ENCODE measurements at regions not wholly inside any gene's neighbourhood (a gene's known extent, or its start where the extent isn't known, plus 50 kb on each side); places are given as distances from the start of the nearest gene placed in this dataset.

DNA sequence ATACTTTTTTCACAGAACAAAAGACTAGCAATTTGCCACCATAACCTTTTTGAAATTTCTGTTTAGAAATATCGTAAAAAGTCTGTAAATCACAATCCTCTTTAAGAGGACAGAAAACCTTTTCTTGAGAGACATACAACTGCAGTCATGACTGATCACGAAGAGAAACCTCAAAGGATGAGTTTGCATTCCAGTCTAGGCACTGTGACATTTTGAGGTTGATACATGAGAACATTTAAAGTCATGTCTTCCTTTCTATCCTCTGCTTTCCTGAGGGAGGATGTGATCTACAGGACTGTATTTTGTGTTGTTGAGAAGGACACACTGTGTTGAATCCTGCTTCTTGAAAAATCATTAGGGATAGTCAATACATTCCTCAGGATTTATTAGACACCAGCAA lies 476.7 kb upstream of the CCDC179 start:
- peak in 1 of 2 experiments; percentile 21 for DNase-seq (ENCODE audit: low read depth in 2 of 2)

DNA sequence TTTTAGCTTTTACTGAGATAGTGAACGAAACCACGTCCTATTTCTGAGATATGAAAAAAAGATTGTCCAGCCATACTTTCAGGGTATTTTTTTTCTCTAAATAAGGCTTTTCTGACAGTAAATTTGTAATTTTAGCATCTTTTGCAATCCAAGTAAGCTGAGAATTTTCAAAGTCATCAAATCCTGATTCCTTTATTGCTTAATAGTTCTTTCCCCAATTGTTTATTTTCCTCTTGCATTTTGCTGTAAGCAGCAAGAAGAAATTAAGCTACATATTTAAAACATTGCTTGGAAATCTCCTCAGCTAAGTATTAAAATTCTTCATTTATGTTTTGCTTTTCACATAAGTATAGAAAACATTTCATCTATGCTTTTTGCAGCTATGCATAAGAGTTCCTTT lies 493.3 kb upstream of the CCDC179 start:
- no peak for DNase-seq (ENCODE audit: low read depth in 2 of 2)

DNA sequence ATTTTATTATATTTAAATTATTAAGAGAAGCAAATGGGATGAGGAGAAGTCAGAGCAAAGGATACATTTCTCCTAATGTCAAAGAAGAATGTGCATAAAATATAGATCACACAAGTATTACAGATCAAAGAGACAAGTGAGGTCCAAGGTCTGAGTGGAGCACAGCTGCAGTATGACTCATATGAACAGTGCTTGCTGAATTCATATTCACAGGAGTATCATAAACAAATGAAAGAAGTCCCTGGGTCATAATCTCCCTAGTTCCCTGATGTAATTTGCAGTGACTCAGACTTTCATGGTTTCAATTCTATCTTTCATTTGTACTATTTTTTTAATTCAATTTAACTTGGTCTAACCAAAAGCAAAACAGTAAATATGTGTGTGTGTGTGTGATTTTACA lies 499.0 kb upstream of the CCDC179 start:
- DNase-seq (ENCODE audit: low read depth in 2 of 2): peak; percentile 78 to 82

DNA sequence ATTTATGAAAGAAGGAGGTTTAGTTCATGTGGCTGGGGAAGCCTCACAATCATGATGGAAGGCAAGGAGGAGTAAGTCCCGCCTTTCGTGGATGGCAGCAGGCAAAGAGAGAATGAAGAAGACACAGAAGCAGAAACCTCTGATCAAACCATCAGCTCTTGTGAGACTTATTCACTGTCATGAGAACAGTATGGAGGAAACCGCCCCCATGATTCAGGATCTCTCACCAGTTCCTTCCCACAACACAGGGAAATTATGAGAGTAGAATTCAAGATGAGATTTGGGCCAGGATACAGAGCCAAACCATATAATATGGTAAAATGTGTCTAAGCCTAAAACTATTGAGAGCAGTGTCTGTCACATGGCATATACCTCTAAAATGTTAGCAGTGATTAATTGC lies 503.8 kb upstream of the CCDC179 start:
- DNase-seq (ENCODE audit: low read depth in 2 of 2): no peak

DNA sequence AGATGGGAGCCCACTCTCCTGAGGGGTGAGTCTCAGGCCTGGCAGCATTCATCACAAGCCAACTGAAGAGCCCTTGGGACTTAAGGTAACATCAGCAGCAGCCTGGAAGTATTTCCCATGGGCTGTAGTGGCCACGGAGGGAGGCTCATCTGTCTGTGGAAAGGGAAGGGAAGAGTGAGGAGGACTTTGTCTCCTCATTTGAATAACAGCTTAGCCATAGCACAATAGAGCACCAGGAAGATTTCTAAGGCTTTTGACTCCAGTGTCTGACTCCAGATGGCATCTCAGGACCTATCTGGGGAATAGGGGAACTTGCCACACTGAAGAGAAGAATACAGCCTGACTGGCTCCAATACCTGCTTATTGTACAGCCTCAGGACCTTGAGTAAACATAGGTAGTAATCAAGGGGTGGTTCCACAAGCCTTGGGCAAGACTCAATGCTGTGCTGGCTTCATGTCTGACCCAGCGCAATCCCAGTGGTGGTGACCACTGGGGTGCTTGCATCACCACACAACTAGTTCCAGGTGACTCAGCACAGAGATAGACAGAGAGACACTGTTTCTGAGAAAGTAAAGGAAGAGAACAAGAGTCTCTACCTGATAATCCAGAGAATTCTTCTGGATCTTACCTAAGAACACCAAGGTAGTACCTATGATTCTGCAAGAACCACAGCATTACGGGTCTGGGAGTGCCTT lies 510.5 kb upstream of the CCDC179 start:
- no peak for DNase-seq (ENCODE audit: low read depth in 2 of 2)

DNA sequence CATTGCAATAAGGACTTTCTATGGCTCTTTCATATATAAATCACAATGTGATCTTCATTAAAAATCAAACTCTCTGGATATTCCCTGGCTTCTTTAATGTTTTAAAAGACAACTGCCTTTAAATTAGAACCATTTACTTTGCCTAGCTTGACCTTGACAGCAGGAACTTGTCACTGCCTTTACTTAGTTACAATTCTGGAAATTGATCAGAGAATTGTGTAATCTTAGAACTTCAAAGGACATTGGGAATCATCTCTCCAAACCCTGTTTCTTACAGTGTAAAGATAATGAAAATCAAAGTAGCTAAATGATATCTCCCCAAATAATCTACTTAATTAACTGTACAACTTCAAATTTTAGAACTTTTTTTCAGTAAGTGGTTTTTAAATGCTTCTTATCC lies 517.6 kb upstream of the CCDC179 start:
- DNase-seq (ENCODE audit: low read depth in 2 of 2): no peak

DNA sequence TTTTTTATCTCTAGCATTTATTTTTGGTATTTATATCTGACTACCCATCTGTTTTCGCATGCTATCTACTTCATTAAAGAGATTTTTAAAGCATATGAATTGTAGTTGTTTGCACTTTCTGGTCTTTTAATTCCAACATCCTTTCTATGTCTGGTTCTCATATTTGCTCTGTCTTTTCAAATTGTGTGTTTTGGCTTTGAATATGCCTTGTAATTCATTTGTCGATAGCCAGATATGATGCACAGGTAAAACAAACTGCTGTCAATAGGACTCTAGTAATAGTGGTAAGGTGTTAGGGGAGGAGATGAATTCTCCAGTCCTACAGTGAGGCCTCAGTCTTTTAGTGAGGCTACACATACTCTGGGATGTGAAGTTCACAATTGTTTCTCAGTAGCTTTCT lies 530.8 kb upstream of the CCDC179 start:
- no peak for DNase-seq (ENCODE audit: low read depth in 2 of 2)

DNA sequence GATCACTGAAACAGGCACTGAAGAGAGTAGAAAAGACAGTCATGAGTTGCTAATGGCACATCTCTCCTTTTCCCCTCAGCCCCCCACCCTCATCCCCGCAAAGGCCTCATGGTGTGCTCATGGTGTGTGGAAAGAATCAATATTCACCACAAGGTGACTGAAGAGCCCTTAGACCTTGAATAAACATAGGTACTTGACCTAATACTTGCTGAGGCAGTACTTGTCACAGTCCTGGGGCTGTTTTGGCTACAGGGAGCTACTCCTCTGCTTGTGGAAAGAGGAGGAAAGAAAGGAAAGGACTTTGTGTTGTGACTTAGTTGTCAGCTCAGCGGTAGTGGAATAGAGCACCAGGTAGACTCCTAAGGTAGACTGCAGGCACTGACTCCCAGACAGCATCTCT lies 537.8 kb upstream of the CCDC179 start:
- DNase-seq (ENCODE audit: low read depth in 2 of 2): no peak

DNA sequence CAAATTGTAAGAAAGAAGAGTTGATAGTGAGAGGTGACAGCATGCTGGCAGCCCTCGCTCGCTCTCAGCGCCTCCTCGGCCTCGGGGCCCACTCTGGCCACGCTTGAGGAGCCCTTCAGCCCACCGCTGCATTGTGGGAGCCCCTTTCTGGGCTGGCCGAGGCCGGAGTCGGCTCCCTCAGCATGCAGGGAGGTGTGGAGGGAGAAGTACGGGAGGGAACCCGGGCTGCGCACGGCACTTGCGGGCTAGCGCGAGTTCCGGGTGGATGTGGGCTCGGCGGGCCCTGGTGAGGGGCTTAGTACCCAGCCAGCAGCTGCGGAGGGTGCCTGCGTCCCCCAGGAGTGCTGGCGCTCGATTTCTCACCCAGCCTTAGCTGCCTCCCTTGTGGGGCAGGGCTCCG lies 539.7 kb upstream of the CCDC179 start:
- DNase-seq (ENCODE audit: low read depth in 2 of 2): no peak

DNA sequence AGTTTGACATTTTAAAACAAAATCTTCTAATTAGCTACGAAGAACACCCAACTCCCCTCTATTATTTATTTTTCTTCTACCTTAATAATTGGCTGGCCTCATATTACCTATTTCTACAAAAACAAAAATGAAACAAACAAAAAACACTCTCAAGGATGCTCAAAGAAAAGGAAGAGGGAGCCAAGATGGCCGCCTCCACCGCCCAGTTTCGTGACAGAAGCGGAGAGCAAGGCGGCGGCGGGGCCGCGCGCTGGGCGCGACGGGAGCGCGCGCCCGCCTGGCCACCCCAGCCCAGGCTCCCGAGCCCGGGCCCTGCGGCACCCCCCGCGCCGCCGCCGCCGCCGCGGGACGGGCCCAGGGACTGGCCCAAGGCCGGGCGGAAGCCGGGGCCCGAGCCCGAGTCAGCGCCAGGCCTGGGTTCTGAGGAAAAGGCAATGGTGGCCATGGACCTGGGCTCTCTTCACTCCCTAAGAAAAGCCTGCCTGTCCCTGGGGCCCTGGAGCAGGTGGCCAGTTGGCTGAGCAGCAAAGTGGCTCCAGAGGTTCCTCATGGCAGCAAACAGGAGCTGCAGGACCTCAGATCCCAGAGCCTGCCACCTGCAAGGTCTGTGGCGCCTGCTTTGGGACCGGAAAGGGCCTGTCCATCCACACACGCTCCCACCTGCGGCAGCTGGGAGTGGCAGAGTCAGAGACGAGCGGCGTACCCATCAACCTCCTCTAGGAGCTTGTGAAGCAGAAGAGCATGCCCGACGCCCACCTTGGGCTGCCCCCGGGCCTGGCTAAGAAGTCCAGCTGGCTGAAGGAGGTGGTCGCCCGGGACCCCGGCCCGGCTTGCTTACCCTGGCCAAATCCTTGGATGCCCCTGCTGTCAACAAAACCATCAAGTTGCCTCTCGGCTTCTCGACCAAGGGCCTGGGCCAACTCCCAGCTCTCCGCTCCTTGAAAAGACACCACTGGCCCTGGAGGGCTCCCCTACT lies 543.2 kb upstream of the CCDC179 start:
- DNase-seq (ENCODE audit: low read depth in 2 of 2): no peak

DNA sequence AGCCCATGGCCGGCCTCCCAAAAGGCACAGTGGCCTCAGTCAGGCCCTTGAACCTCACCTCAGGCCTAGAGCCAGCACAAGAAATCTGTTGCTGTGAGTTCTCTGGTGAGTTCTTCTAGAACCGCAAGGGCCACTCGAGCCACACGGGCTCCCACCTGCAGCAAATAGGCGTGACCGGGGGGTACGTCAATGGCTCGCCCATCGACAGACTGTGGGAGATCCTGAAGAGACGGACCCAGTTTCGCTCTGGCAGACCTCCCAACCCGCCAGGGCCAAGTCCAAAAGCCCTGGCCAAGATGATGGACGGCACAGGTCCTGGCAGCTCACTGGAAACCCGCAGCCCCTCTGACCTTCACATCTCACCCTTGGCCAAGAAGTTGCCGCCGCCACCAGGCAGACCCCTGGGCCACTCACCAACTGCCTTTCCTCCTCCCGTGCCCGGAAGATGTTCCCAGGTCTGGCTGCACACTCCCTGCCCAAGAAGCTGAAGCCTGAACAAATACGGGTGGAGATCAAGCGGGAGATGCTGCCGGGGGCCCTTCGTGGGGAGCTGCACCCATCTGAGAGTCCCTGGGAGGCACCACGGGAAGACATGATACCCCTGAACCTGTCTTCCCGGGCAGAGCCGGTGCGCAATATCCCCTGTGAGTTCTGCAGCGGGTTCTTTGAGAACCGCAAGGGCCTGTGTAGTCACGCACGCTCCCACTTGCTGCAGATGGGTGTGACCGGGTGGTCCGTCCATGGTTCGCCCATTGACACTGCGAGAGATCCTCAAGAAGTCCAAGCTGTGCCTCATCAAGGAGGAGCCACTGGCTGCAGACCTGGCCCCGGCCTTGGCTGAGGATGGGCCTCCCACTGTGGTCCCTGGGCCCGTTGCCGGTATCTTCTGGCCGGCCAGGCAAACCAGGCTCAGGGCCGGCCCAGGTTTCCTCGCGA lies 544.2 kb upstream of the CCDC179 start:
- no peak for DNase-seq (ENCODE audit: low read depth in 2 of 2)

DNA sequence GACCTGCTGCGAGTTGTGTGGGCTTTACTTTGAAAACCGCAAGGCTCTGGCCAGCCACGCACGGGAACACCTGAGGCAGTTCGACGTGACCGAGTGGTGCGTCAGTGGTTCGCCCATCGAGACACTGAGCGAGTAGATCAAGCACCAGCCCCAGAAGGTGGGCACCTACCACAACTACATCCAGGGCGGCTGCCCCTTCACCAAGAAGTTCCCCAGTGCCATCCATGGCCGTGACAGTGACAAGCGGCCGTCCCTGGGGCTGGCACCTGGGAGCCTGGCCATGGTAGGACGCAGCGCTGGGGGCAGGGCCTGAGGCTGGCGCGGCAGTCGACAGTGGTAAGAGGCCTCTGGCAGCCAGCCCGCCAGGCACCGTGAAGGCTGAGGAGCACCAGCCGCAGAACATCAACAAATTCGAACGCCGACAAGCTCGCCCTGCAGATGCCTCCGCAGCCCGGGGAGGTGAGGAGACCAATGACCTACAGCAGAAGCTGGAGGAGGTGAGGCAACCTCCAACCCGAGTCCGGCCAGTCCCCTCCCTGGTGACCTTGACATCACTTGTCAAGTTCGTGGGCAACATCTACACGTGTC lies 545.2 kb upstream of the CCDC179 start:
- no peak for DNase-seq (ENCODE audit: low read depth in 2 of 2)

DNA sequence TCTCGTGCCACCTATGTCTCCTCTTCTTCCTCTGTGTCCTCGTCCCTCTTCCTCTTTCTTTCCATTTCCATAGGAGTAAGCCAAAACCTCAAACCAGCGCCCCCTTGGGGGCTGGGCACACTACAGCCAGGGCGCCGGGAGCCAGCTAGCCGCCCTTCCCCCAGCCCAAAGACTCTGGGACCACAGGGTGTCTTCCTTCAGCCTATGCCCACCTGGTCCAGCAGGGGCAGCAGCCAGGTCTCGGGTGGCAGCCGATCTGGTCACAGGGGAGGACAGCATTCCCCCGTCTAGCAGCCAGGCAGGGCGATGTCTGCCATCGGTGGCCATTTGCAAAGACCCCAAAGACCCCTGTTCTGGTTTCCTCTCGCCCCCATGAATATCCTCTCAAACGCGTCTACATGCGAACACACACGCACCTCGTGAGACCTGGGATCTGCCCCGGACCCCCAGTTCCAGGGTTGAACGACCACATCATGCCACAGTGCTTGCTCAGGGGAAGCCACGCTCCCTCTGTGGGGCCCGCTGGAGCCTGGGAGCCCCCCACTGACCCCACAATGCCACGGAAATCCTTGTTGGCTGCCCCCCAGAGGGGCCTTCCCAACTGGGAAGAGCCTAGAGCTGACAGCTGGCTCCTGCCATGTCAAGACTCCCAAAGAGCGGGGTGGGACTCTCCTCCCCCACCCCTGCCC lies 546.0 kb upstream of the CCDC179 start:
- DNase-seq (ENCODE audit: low read depth in 2 of 2): no peak

DNA sequence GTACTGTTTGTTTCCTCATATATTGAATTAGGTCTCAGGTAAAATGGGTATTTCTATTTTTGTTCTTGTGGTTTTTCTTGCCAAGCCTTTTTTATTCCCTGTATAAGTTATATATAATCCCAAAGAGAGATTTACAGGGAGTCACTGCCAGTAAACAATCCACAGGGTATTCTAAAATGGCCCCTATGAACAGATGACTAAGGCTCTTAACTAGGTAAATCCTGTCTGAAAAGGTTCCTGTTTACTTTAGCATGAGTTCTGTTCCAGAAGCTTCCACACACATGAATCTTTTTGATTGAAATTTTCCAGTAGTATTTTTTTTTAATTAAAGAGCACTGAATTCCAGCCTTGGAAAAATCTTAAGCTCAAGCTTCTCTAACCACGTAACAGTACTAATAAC lies 552.8 kb upstream of the CCDC179 start:
- DNase-seq (ENCODE audit: low read depth in 2 of 2): no peak

DNA sequence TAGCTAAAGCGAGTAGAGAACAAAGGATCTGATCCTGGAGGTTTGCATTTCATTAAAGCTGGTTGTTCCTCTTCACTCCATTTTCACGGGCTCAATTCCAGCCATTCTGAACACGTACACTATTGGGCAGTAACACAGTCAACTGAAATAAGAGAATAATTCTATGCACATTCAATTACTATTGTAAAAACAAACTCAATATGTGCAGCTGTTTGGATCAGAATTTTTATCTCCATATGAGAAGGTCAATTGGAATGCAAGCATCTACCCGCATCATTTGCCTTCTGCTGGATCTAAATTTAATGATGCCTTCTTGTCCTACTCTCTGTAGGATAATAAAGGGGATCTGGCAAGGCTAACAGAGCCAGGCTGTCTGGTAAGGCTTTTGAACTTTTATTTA lies 562.8 kb upstream of the CCDC179 start:
- DNase-seq (ENCODE audit: low read depth in 2 of 2): peak; percentile 49 to 56

DNA sequence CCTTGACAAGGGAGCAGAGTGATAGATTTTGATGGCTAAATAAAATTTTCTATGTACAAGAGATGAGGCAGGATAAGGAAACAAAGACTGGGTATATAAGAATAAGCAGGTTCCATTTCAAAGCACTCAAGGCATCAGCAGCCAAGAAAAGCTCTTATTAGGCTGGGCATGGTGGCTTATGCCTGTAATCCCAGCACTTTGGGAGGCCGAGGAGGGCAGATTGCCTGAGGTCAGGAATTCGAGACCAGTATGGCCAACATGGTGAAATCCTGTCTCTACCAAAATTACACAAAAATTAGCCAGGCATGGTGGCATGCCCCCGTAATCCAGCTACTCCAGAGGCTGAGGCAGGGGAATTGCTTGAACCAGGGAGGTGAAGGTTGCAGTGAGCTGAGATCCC lies 563.4 kb upstream of the CCDC179 start:
- DNase-seq (ENCODE audit: low read depth in 2 of 2): no peak

DNA sequence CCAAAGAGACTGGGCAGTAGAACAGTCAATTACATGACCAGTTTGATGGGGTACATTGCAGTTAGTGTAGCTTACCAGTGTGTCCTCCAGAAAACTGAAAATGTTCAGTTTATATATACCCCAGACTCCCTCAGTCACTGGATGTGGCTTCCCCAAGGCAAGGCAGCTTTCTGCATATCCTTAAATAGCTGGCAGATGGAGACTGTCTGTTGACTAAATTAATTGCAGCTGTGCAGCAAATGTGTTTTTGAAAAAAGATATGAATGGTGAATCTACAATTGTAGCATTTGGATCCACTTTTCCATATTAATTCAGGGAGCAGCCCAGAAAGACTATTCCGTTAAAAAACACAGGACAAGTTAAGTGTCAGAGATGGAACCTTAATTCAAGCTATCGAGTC lies 565.1 kb upstream of the CCDC179 start:
- peak; percentile 46 to 50 for DNase-seq (ENCODE audit: low read depth in 2 of 2)

DNA sequence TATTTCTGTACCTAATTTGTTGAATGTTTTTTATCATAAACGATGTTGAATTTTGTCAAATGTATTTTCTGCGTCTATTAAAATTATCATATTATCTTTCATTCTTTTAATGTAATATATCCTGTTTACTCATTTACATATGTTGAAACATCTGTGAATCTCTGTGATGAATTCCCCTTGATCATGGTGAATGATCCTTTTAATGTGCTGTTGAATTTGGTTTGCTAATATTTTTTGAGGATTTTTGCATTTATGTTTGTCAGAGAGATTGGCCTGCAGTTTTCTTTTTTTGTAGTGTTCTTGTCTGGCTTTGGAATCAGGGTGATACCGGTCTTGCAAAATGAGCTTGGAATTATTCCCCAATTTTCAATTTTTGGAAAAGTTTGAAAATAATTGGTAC lies 569.3 kb upstream of the CCDC179 start:
- DNase-seq (ENCODE audit: low read depth in 2 of 2): no peak

DNA sequence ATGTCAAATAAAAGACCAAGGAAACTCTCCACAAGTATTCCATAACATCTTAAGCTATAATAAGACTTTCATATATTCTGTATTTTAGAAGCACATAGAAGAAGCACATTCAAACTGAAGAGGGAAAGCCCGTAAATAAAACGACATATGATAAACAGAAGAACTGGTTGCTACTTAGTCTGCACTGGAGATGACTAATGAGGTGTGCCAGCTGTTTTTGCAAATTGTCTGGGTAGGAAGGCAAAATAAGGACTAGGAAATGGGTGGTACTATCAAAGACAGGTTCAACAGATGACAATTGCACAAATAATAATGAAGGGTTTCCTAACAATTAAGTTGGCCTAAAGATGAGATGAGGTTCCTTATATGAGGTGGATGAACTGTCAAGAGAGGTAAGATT lies 593.2 kb upstream of the CCDC179 start:
- DNase-seq (ENCODE audit: low read depth in 2 of 2): no peak

DNA sequence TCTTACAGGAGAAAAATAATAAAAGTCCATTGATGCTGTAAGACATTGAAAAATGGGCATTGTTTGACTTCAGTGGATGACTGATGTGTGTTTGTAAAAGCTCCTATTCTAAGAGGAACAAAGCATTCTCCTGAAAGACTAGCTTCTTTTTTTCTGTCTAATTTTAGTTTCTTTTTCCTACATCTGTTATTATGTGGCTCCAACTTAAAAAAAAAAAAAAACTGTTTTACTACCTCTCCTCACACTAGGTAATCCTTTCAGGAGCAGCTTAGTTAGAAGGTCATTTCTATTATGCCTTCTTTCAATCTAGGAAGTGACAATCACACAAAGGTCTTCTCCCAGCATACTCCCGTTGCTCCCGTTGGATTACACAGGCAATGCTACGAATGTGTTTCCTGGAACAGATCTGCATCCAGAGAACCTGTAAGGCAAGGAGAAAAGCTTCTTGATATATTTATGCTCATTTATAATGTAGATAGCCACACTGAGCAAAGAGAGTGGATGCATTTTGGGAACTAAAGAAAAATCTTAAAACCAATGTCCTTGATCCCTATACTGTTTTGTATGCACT lies 595.1 kb upstream of the CCDC179 start:
- no peak for DNase-seq (ENCODE audit: low read depth in 2 of 2)

DNA sequence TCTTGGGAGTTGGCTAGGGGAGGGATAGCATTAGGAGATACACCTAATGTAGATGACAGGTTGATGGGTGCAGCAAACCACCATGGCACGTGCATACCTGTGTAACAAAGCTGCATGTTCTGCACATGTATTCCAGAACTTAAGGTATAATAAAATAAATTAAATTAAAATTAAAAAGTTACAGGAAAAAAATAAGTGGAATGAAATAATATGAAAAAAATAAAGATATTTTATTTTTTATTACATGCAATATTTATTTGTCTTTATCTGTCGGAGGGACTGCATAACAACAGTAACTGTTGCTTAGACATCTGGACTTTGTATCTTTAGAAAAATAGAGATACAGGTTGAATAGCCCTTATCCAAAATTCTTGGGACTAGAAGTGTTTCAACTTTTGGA lies 597.4 kb upstream of the CCDC179 start:
- no peak for DNase-seq (ENCODE audit: low read depth in 2 of 2)
